ENCODE measurements at regions not wholly inside any gene's neighbourhood (a gene's known extent, or its start where the extent isn't known, plus 50 kb on each side); places are given as distances from the start of the nearest gene placed in this dataset.

DNA sequence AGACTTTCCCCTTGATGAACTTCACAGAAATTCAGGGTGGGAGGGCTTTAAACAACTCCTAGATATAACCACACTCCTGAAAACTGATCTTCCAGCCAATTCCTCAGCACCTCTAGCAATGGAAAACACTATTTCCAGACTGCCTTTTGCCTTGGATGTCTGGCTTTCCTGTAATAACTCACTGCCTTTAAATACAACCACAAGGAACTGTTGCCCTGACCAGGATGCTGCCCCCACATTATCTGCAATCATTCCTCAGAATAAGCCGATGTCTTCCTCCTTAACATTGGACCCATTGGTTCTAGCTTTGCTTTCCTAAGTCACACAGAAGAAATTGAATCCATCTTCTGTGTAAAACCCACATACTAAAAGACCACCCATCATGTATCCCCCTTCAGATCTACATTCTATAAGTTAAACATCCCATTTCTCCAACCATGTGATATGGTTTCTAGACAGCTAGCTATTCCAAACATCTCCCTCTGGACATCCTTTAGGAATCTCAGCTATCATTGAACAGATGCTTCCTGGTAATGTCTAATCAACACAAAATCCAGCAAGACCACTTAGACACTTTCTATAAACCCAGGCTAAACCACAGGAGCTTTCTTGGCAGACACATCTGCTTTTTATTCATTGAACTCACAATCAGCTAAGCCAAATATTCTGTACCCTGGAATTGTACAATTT is 95.9 kb upstream of the KCNQ5 start:
- no peaks in the 10 kb centered on the region for H3K36me3 Mint-ChIP-seq
- DNase-seq (no peak), ATAC-seq (replicated peaks in 1 of 4) (no peak)
- Histone ChIP-seq H3K9me3 (no peaks in the 10 kb centered on the region), H3K27me3 (replicated peaks in 1 of 2; ENCODE audit: control insufficient read depth in 2 of 2, extremely low read depth in 1 of 2, insufficient read depth in 2 of 2, low read length in 1 of 2) (no peaks in the 10 kb centered on the region), H3K27ac (ENCODE audit: low read length) (no peak overlapping the region), H3K4me3 (ENCODE audit: control insufficient read depth in 1 of 2, extremely low read depth in 1 of 2, low read length in 1 of 2) (no peak overlapping the region), H3K4me1 (ENCODE audit: control insufficient read depth in 1 of 2, extremely low read depth in 1 of 2, insufficient read depth in 2 of 2, low read length in 2 of 2) (no peaks in the 10 kb centered on the region), H3K36me3 (ENCODE audit: control insufficient read depth in 2 of 2, extremely low read depth in 1 of 2, insufficient read depth in 1 of 2, low read length in 1 of 2) (no peaks in the 10 kb centered on the region)
- H3K27ac Mint-ChIP-seq, result no peak overlapping the region
- POLR2A ChIA-PET, result no interaction called here
- H3K9me3 Mint-ChIP-seq, result no peaks in the 10 kb centered on the region
- H3K4me1 Mint-ChIP-seq, result no peaks in the 10 kb centered on the region
- no peak overlapping the region for H3K4me3 Mint-ChIP-seq
- peaks cover 0 to 10% of the 10 kb centered on the region in 2 donors for H3K27me3 Mint-ChIP-seq
- CTCF ChIA-PET, result no interaction called here
- WGBS (ENCODE audit: insufficient coverage), result 100% methylated on average over 1 of the region's 1 CpG

DNA sequence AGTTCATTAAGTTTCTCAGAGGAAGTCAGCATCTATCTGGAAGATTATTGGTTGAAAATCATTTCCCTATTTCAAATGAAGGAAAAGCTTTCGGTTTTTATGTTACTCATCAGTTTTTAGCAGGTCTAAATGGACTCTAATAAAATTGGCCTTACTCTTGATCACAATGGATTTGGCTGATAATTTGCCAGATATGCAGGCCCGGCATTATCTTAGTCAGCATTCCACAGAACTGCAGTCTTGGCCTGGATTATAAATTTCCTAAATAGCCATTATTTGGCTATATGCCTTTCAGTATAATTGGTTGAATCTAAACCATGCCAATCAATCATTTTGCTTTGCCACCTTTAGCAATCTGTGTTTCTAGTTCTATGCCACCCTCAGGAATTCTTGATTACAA is 91.7 kb upstream of the KCNQ5 start:
- no peak overlapping the region for H3K4me3 ChIP-seq (ENCODE audit: control insufficient read depth in 1 of 2, extremely low read depth in 1 of 2, low read length in 1 of 2)
- H3K27me3 ChIP-seq (replicated peaks in 1 of 2; ENCODE audit: control insufficient read depth in 2 of 2, extremely low read depth in 1 of 2, insufficient read depth in 2 of 2, low read length in 1 of 2), result no peaks in the 10 kb centered on the region
- ATAC-seq (replicated peaks in 1 of 4) (no peak), DNase-seq (no peak)
- no peaks in the 10 kb centered on the region for H3K9me3 ChIP-seq
- CTCF ChIA-PET, result no interaction called here
- Mint-ChIP-seq H3K4me1 (no peaks in the 10 kb centered on the region), H3K4me3 (no peak overlapping the region), H3K36me3 (no peaks in the 10 kb centered on the region), H3K9me3 (no peaks in the 10 kb centered on the region), H3K27ac (no peak overlapping the region), H3K27me3 (peaks cover 3 to 28% of the 10 kb centered on the region in 2 donors)
- 88% methylated on average over 1 of the region's 2 CpGs for WGBS (ENCODE audit: insufficient coverage)
- POLR2A ChIA-PET, result no interaction called here
- H3K27ac ChIP-seq (ENCODE audit: low read length), result no peak overlapping the region
- no peaks in the 10 kb centered on the region for H3K4me1 ChIP-seq (ENCODE audit: control insufficient read depth in 1 of 2, extremely low read depth in 1 of 2, insufficient read depth in 2 of 2, low read length in 2 of 2)
- no peaks in the 10 kb centered on the region for H3K36me3 ChIP-seq (ENCODE audit: control insufficient read depth in 2 of 2, extremely low read depth in 1 of 2, insufficient read depth in 1 of 2, low read length in 1 of 2)

DNA sequence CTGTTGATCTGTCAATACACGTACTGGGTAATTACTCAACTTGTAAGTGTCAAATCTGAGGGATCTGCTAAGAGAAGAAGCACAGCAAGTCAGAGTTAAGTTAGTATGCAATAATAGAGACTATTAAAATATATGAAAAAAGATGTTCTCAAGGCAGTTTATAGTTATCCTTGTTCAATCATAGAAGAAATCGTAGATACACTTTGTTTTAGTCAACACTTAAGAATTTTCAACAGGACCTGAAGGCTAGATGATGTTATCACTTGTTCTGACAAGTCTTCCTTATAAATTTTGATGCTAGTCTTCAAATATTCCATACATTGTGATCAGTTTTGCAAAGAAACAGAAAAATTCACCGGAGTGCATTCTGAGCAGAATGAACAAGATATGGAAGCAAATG is 91.1 kb upstream of the KCNQ5 start:
- no peak overlapping the region for H3K4me3 ChIP-seq (ENCODE audit: control insufficient read depth in 1 of 2, extremely low read depth in 1 of 2, low read length in 1 of 2)

GRCh38 chr6:72533606-72534005 is 88.3 kb upstream of the KCNQ5 start:
- Histone ChIP-seq H3K36me3 (ENCODE audit: control insufficient read depth in 2 of 2, extremely low read depth in 1 of 2, insufficient read depth in 1 of 2, low read length in 1 of 2) (no peaks in the 10 kb centered on the region), H3K27ac (ENCODE audit: low read length) (no peak overlapping the region), H3K4me3 (ENCODE audit: control insufficient read depth in 1 of 2, extremely low read depth in 1 of 2, low read length in 1 of 2) (no peak overlapping the region), H3K27me3 (replicated peaks in 1 of 2; ENCODE audit: control insufficient read depth in 2 of 2, extremely low read depth in 1 of 2, insufficient read depth in 2 of 2, low read length in 1 of 2) (no peaks in the 10 kb centered on the region), H3K9me3 (no peaks in the 10 kb centered on the region), H3K4me1 (ENCODE audit: control insufficient read depth in 1 of 2, extremely low read depth in 1 of 2, insufficient read depth in 2 of 2, low read length in 2 of 2) (no peaks in the 10 kb centered on the region)
- ChIA-PET POLR2A (interaction anchor here in 1 of 2 donors (0.6 kb wide), 1 partner anchor 10 kb away, joined by 4 read pairs; no protein-coding TSS in a partner anchor), CTCF (no interaction called here)
- Mint-ChIP-seq H3K9me3 (no peaks in the 10 kb centered on the region), H3K27ac (no peak overlapping the region), H3K4me3 (no peak overlapping the region), H3K4me1 (no peaks in the 10 kb centered on the region), H3K27me3 (peaks cover 3 to 19% of the 10 kb centered on the region in 2 donors), H3K36me3 (no peaks in the 10 kb centered on the region)
- ATAC-seq (replicated peaks in 1 of 4) (no peak), DNase-seq (no peak)

More for the DNA sequence above, 91.1 kb upstream of the KCNQ5 start:
- ATAC-seq (replicated peaks in 1 of 4) (no peak), DNase-seq (no peak)
- CTCF ChIA-PET, result no interaction called here
- WGBS (ENCODE audit: insufficient coverage), result no CpG with 5 or more reads among the region's 3 CpGs
- Mint-ChIP-seq H3K27me3 (peaks cover 3 to 26% of the 10 kb centered on the region in 2 donors), H3K36me3 (no peaks in the 10 kb centered on the region), H3K4me3 (no peak overlapping the region), H3K27ac (no peak overlapping the region), H3K9me3 (no peaks in the 10 kb centered on the region), H3K4me1 (no peaks in the 10 kb centered on the region)
- POLR2A ChIA-PET, result no interaction called here
- Histone ChIP-seq H3K36me3 (ENCODE audit: control insufficient read depth in 2 of 2, extremely low read depth in 1 of 2, insufficient read depth in 1 of 2, low read length in 1 of 2) (no peaks in the 10 kb centered on the region), H3K27me3 (replicated peaks in 1 of 2; ENCODE audit: control insufficient read depth in 2 of 2, extremely low read depth in 1 of 2, insufficient read depth in 2 of 2, low read length in 1 of 2) (no peaks in the 10 kb centered on the region), H3K27ac (ENCODE audit: low read length) (no peak overlapping the region), H3K9me3 (no peaks in the 10 kb centered on the region), H3K4me1 (ENCODE audit: control insufficient read depth in 1 of 2, extremely low read depth in 1 of 2, insufficient read depth in 2 of 2, low read length in 2 of 2) (no peaks in the 10 kb centered on the region)

DNA sequence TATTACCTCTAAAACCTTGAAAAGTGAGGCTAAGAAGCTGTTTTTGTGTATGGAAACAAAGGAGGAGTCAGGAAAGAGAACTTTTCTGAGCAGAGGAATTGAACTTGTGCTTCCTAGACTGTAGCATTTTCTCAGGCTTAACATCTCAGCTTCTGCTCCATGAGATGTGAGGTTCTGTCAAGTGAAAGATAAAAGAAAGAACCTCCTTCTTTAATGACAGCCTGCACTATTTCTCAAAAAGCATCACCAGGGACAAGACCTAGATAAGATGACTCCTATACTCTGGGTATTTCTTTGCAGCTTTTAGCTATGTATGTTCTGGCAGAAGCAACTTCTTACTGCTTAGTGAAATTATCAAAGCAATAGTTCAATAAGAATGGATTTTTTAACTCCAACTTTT is 87.6 kb upstream of the KCNQ5 start:
- no peaks in the 10 kb centered on the region for H3K36me3 ChIP-seq (ENCODE audit: control insufficient read depth in 2 of 2, extremely low read depth in 1 of 2, insufficient read depth in 1 of 2, low read length in 1 of 2)
- POLR2A ChIA-PET, result interaction anchor here in 1 of 2 donors (0.6 kb wide), 1 partner anchor 11 kb away, joined by 4 read pairs; no protein-coding TSS in a partner anchor
- H3K4me3 ChIP-seq (ENCODE audit: control insufficient read depth in 1 of 2, extremely low read depth in 1 of 2, low read length in 1 of 2), result no peak overlapping the region
- DNase-seq, result no peak
- H3K9me3 ChIP-seq, result no peaks in the 10 kb centered on the region
- no peaks in the 10 kb centered on the region for H3K27me3 ChIP-seq (replicated peaks in 1 of 2; ENCODE audit: control insufficient read depth in 2 of 2, extremely low read depth in 1 of 2, insufficient read depth in 2 of 2, low read length in 1 of 2)
- peaks cover 0 to 2% (median 0%) of the 10 kb centered on the region in 3 donors for H3K9me3 Mint-ChIP-seq
- H3K36me3 Mint-ChIP-seq, result no peaks in the 10 kb centered on the region
- no peak for ATAC-seq (replicated peaks in 1 of 4)
- CTCF ChIA-PET, result no interaction called here
- H3K4me1 ChIP-seq (ENCODE audit: control insufficient read depth in 1 of 2, extremely low read depth in 1 of 2, insufficient read depth in 2 of 2, low read length in 2 of 2), result no peaks in the 10 kb centered on the region
- no peaks in the 10 kb centered on the region for H3K4me1 Mint-ChIP-seq
- peaks cover 3 to 19% of the 10 kb centered on the region in 2 donors for H3K27me3 Mint-ChIP-seq
- no peak overlapping the region for H3K27ac ChIP-seq (ENCODE audit: low read length)
- no peak overlapping the region for H3K27ac Mint-ChIP-seq
- no peak overlapping the region for H3K4me3 Mint-ChIP-seq

DNA sequence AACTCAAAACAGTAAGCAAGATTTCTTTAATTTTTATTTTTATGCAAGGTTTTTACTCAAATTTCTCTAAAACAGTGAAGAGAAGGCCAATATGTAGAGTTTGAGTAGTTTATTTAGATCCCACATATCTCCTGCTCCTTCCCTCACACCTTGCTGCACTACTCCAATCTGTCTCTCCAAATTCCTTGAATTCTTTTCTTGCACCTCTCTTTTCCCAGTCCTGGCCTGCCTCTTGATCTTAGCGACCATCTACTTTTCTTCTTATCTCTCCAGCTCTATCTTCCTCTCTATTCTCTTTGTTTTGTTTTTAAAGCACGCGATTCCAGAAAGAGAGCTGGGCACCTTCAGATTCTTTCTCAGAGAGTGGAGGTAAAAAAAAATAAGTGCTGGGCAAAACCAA is 86.7 kb upstream of the KCNQ5 start:
- H3K36me3 Mint-ChIP-seq, result no peaks in the 10 kb centered on the region
- Histone ChIP-seq H3K9me3 (peaks cover 2% of the 10 kb centered on the region), H3K27ac (ENCODE audit: low read length) (no peak overlapping the region), H3K4me1 (ENCODE audit: control insufficient read depth in 1 of 2, extremely low read depth in 1 of 2, insufficient read depth in 2 of 2, low read length in 2 of 2) (no peaks in the 10 kb centered on the region), H3K36me3 (ENCODE audit: control insufficient read depth in 2 of 2, extremely low read depth in 1 of 2, insufficient read depth in 1 of 2, low read length in 1 of 2) (no peaks in the 10 kb centered on the region), H3K4me3 (ENCODE audit: control insufficient read depth in 1 of 2, extremely low read depth in 1 of 2, low read length in 1 of 2) (no peak overlapping the region), H3K27me3 (replicated peaks in 1 of 2; ENCODE audit: control insufficient read depth in 2 of 2, extremely low read depth in 1 of 2, insufficient read depth in 2 of 2, low read length in 1 of 2) (no peaks in the 10 kb centered on the region)
- ChIA-PET CTCF (no interaction called here), POLR2A (no interaction called here)
- H3K27ac Mint-ChIP-seq, result no peak overlapping the region
- H3K4me1 Mint-ChIP-seq, result no peaks in the 10 kb centered on the region
- no peak overlapping the region for H3K4me3 Mint-ChIP-seq
- DNase-seq (no peak), ATAC-seq (replicated peaks in 1 of 4) (no peak)
- WGBS (ENCODE audit: insufficient coverage), result 0% methylated on average over 1 of the region's 3 CpGs
- peaks cover 3 to 22% of the 10 kb centered on the region in 2 donors for H3K27me3 Mint-ChIP-seq
- H3K9me3 Mint-ChIP-seq, result peaks cover 2 to 11% (median 5%) of the 10 kb centered on the region in 3 donors

GRCh38 chr6:72547020-72547419 is 74.8 kb upstream of the KCNQ5 start:
- Histone ChIP-seq H3K9me3 (no peaks in the 10 kb centered on the region), H3K27ac (ENCODE audit: low read length) (no peak overlapping the region), H3K36me3 (ENCODE audit: control insufficient read depth in 2 of 2, extremely low read depth in 1 of 2, insufficient read depth in 1 of 2, low read length in 1 of 2) (no peaks in the 10 kb centered on the region), H3K27me3 (replicated peaks in 1 of 2; ENCODE audit: control insufficient read depth in 2 of 2, extremely low read depth in 1 of 2, insufficient read depth in 2 of 2, low read length in 1 of 2) (no peaks in the 10 kb centered on the region), H3K4me3 (ENCODE audit: control insufficient read depth in 1 of 2, extremely low read depth in 1 of 2, low read length in 1 of 2) (no peak overlapping the region), H3K4me1 (ENCODE audit: control insufficient read depth in 1 of 2, extremely low read depth in 1 of 2, insufficient read depth in 2 of 2, low read length in 2 of 2) (no peaks in the 10 kb centered on the region)
- H3K4me1 Mint-ChIP-seq, result no peaks in the 10 kb centered on the region
- no peak overlapping the region for H3K4me3 Mint-ChIP-seq
- ATAC-seq (replicated peaks in 1 of 4), result no peak
- H3K27me3 Mint-ChIP-seq, result peaks cover 6 to 22% of the 10 kb centered on the region in 2 donors
- ChIA-PET POLR2A (no interaction called here), CTCF (no interaction called here)
- no peak for DNase-seq
- H3K36me3 Mint-ChIP-seq, result no peaks in the 10 kb centered on the region
- H3K9me3 Mint-ChIP-seq, result peaks cover 0 to under 1% (median under 1%) of the 10 kb centered on the region in 3 donors
- H3K27ac Mint-ChIP-seq, result no peak overlapping the region
- WGBS (ENCODE audit: insufficient coverage), result no CpG with 5 or more reads among the region's 3 CpGs
